ENCODE measurements at regions not wholly inside any gene's neighbourhood (a gene's known extent, or its start where the extent isn't known, plus 50 kb on each side); places are given as distances from the start of the nearest gene placed in this dataset.
"Not testable (repeated sequence)": the region's sequence is repeated elsewhere in the genome, so short reads cannot be mapped to it uniquely, and the experiment has no call there.

GRCh38 chr20:1840817-1841553 is 54.2 kb upstream of the SIRPA start:
- H3K27ac Mint-ChIP-seq (ENCODE audit: unreplicated experiment) = no peak overlapping the region
- CTCF ChIA-PET = no interaction called here
- intact Hi-C loops (cut with micrococcal nuclease; ENCODE audit: unreplicated experiment) = no loop called here
- H3K27me3 Mint-ChIP-seq (ENCODE audit: unreplicated experiment) = peaks cover 33% of the 10 kb centered on the region
- DNase-seq = no peak
- H3K4me1 Mint-ChIP-seq (ENCODE audit: low read depth, unreplicated experiment) = peaks cover 21% of the 10 kb centered on the region
- H3K4me3 Mint-ChIP-seq (ENCODE audit: low read depth, unreplicated experiment) = no peak overlapping the region
- no TSS peak for BruUV-seq (replicated peaks)
- H3K9me3 Mint-ChIP-seq (ENCODE audit: low read depth, unreplicated experiment) = no peaks in the 10 kb centered on the region
- no peak for TF ChIP-seq CTCF (IDR thresholded peaks at IDR 0.05; ENCODE audit: unreplicated experiment)
- H3K36me3 Mint-ChIP-seq (ENCODE audit: insufficient read depth, unreplicated experiment) = no peaks in the 10 kb centered on the region

- Mint-ChIP-seq H3K27me3 (ENCODE audit: unreplicated experiment) (peaks cover 31% of the 10 kb centered on the region), H3K27ac (ENCODE audit: unreplicated experiment) (peak overlapping the region; percentile 62), H3K4me1 (ENCODE audit: low read depth, unreplicated experiment) (peaks cover 21% of the 10 kb centered on the region)
- BruUV-seq (replicated peaks); intact Hi-C loops (cut with micrococcal nuclease; ENCODE audit: unreplicated experiment); H3K9me3 Mint-ChIP-seq (ENCODE audit: low read depth, unreplicated experiment); H3K4me3 Mint-ChIP-seq (ENCODE audit: low read depth, unreplicated experiment); H3K36me3 Mint-ChIP-seq (ENCODE audit: insufficient read depth, unreplicated experiment): not testable (repeated sequence)
- peak; percentile 46 for DNase-seq
- CTCF ChIA-PET = interaction anchor here (0.6 kb wide), 1 partner anchor 12 kb away, joined by 3 read pairs; no protein-coding TSS in a partner anchor
These were observed 55.6 kb upstream of the SIRPA start for GRCh38 chr20:1839376-1840317.

- CTCF ChIA-PET = no interaction called here
- BruUV-seq (replicated peaks) = no TSS peak
- intact Hi-C loops (cut with micrococcal nuclease; ENCODE audit: unreplicated experiment) = no loop called here
These were observed 56.5 kb upstream of the SIRPA start for GRCh38 chr20:1838556-1839279.

GRCh38 chr20:1835186-1836035 is 59.8 kb upstream of the SIRPA start:
- H3K27me3 Mint-ChIP-seq (ENCODE audit: unreplicated experiment) = peaks cover 41% of the 10 kb centered on the region
- no peak overlapping the region for H3K4me3 Mint-ChIP-seq (ENCODE audit: low read depth, unreplicated experiment)
- BruUV-seq (replicated peaks) = no TSS peak
- H3K36me3 Mint-ChIP-seq (ENCODE audit: insufficient read depth, unreplicated experiment) = no peaks in the 10 kb centered on the region
- no peak for TF ChIP-seq CTCF (IDR thresholded peaks at IDR 0.05; ENCODE audit: unreplicated experiment)
- no peak for DNase-seq
- H3K4me1 Mint-ChIP-seq (ENCODE audit: low read depth, unreplicated experiment) = peaks cover 16% of the 10 kb centered on the region
- H3K9me3 Mint-ChIP-seq (ENCODE audit: low read depth, unreplicated experiment) = no peaks in the 10 kb centered on the region
- no peak overlapping the region for H3K27ac Mint-ChIP-seq (ENCODE audit: unreplicated experiment)
- intact Hi-C loops (cut with micrococcal nuclease; ENCODE audit: unreplicated experiment) = no loop called here
- CTCF ChIA-PET = no interaction called here

More at GRCh38 chr20:1838556-1839279, 56.5 kb upstream of the SIRPA start:
- H3K4me1 Mint-ChIP-seq (ENCODE audit: low read depth, unreplicated experiment) = peaks cover 21% of the 10 kb centered on the region
- no peak for TF ChIP-seq CTCF (IDR thresholded peaks at IDR 0.05; ENCODE audit: unreplicated experiment)
- peaks cover 31% of the 10 kb centered on the region for H3K27me3 Mint-ChIP-seq (ENCODE audit: unreplicated experiment)
- no peaks in the 10 kb centered on the region for H3K9me3 Mint-ChIP-seq (ENCODE audit: low read depth, unreplicated experiment)
- no peak overlapping the region for H3K27ac Mint-ChIP-seq (ENCODE audit: unreplicated experiment)
- no peak overlapping the region for H3K4me3 Mint-ChIP-seq (ENCODE audit: low read depth, unreplicated experiment)
- no peaks in the 10 kb centered on the region for H3K36me3 Mint-ChIP-seq (ENCODE audit: insufficient read depth, unreplicated experiment)
- DNase-seq = no peak
